ENCODE measurements at regions not wholly inside any gene's neighbourhood (a gene's known extent, or its start where the extent isn't known, plus 50 kb on each side); places are given as distances from the start of the nearest gene placed in this dataset.

DNA sequence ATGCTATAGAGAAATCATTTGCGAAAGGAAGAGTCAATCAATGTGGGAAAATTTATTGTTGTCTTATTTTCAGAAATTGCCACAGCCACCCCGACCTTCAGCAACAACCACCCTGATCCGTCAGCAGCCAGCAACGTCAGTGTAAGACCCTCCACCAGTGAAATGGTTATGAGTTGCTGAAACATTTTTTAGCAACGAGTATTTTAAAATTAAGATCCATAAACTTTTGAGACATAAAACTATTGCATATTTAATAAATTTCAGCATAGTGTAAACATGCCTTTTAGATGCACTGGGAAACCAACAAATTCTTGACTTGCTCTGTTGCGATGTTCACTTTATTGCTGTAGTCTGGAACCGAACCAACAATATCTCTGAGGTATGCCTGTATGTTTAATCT lies 887.9 kb downstream of the DCDC2C start:
- Histone ChIP-seq H3K4me3 (no peak overlapping the region), H3K4me1 (ENCODE audit: control insufficient read depth in 1 of 2, low read depth in 2 of 2) (no peaks in the 10 kb centered on the region), H3K36me3 (no peaks in the 10 kb centered on the region), H3K27me3 (replicated peaks; ENCODE audit: insufficient read depth) (no peaks in the 10 kb centered on the region), H3K9me3 (no peaks in the 10 kb centered on the region), H3K27ac (no peak overlapping the region)
- no peak for ATAC-seq (ENCODE audit: insufficient number of reproducible peaks, low FRiP score, low read depth)
- DNase-seq (ENCODE audit: low spot score) = no peak
- TF ChIP-seq, protein P1, sequence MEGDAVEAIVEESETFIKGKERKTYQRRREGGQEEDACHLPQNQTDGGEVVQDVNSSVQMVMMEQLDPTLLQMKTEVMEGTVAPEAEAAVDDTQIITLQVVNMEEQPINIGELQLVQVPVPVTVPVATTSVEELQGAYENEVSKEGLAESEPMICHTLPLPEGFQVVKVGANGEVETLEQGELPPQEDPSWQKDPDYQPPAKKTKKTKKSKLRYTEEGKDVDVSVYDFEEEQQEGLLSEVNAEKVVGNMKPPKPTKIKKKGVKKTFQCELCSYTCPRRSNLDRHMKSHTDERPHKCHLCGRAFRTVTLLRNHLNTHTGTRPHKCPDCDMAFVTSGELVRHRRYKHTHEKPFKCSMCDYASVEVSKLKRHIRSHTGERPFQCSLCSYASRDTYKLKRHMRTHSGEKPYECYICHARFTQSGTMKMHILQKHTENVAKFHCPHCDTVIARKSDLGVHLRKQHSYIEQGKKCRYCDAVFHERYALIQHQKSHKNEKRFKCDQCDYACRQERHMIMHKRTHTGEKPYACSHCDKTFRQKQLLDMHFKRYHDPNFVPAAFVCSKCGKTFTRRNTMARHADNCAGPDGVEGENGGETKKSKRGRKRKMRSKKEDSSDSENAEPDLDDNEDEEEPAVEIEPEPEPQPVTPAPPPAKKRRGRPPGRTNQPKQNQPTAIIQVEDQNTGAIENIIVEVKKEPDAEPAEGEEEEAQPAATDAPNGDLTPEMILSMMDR (IDR thresholded peaks at IDR 0.05) = no peak

DNA sequence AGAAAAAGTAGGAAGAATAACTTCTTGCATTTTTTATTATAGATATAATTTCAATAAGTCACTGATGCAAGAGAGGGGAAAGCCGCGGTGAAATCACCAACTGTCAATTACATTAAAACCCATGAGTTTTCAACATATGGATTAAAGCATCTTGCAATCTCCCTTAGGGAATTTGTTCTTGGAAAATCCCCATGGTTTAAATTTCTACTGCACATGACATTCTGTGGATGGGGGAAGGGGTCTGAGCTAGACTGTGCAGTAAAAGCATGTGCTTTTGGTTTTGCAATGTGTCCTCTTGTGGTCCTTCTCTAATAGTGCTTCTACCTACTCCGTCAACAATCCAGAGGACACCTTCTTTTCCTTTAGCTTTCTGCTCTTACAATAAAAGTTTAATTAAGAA lies 894.0 kb downstream of the DCDC2C start:
- no peak for ATAC-seq (ENCODE audit: insufficient number of reproducible peaks, low FRiP score, low read depth)
- Histone ChIP-seq H3K4me1 (ENCODE audit: control insufficient read depth in 1 of 2, low read depth in 2 of 2) (no peaks in the 10 kb centered on the region), H3K36me3 (no peaks in the 10 kb centered on the region), H3K9me3 (no peaks in the 10 kb centered on the region), H3K27ac (no peak overlapping the region), H3K27me3 (replicated peaks; ENCODE audit: insufficient read depth) (no peaks in the 10 kb centered on the region), H3K4me3 (no peak overlapping the region)
- DNase-seq (ENCODE audit: low spot score) = no peak
- TF ChIP-seq, protein P1 (IDR thresholded peaks at IDR 0.05) = no peak

DNA sequence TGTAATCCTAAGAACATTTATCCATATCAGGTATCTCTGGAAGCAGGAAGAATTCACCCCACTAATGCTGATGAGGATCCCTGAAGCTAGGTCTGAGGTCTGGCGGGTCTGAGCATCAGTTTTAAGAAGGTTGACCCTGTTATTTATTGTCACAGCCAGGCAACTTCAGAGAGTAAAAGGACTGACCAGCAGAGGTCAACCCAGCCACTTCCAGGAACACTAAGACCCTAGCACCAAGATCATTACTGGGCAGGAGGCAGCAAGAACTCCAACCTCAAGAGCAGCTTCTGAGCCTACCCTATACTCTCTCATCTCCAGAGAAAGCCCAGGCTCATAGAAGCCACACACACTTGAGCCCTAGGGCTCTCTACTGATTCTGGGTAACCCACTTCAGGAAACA lies 901.4 kb downstream of the DCDC2C start:
- no peaks in the 10 kb centered on the region for H3K36me3 ChIP-seq
- ATAC-seq (ENCODE audit: insufficient number of reproducible peaks, low FRiP score, low read depth) (no peak), DNase-seq (ENCODE audit: low spot score) (no peak)
- H3K27me3 ChIP-seq (replicated peaks; ENCODE audit: insufficient read depth) = no peaks in the 10 kb centered on the region
- no peaks in the 10 kb centered on the region for H3K4me1 ChIP-seq (ENCODE audit: control insufficient read depth in 1 of 2, low read depth in 2 of 2)
- H3K4me3 ChIP-seq = no peak overlapping the region
- H3K27ac ChIP-seq = no peak overlapping the region
- no peaks in the 10 kb centered on the region for H3K9me3 ChIP-seq
- TF ChIP-seq, protein P1 (IDR thresholded peaks at IDR 0.05) = no peak

DNA sequence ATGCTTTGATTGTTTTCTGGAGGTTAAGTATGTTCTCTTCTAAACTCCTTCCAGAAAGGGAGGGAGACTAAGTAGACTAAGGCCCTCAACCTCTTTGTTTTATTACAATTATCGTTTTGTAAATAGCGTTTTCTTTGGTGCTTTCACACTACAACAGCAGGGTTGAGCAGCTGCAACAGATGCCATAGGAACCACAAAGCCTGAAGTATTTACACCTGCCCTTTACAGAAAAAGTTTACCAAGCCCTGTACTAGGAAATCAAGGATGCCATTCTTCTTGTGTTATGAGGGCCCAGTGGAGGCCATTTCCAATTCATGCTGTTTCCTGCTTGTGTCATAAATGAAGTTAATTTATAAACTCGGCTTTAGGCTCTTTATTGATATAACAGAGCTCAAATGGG lies 914.8 kb downstream of the DCDC2C start:
- DNase-seq (ENCODE audit: low spot score) (no peak), ATAC-seq (ENCODE audit: insufficient number of reproducible peaks, low FRiP score, low read depth) (no peak)
- TF ChIP-seq, protein P1 (IDR thresholded peaks at IDR 0.05) = no peak
- Histone ChIP-seq H3K4me3 (no peak overlapping the region), H3K27me3 (replicated peaks; ENCODE audit: insufficient read depth) (no peaks in the 10 kb centered on the region), H3K4me1 (ENCODE audit: control insufficient read depth in 1 of 2, low read depth in 2 of 2) (no peaks in the 10 kb centered on the region), H3K27ac (no peak overlapping the region), H3K9me3 (no peaks in the 10 kb centered on the region), H3K36me3 (no peaks in the 10 kb centered on the region)

DNA sequence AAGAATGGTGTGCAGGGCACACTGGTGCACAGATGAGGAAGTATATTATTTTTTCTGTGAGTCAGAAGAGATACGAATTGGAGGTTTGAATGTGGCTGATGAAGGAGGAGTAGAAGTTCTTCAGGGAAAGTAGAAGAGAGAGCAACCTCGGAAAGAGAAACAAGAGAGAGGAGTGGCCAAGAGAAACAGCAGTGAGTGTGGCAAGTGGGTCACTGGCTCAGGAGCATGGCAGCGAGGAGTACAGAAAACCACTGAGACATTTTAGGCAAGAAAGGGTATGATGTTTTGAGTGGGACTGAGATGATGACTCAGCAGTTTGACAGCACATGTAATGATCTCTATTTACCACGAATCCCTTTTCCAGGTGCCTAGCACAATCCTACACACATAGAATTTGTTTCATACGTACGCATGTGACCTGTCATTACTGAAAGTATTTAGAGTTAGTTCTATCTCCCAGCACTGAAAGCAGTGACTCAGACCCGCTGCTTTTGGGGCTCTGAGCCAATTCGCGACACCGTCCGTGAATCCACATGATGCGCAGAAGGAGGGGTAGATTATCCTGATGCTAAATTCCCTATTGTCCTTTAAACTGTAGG lies 915.4 kb downstream of the DCDC2C start:
- Histone ChIP-seq H3K27ac (no peak overlapping the region), H3K27me3 (replicated peaks; ENCODE audit: insufficient read depth) (no peaks in the 10 kb centered on the region), H3K4me3 (no peak overlapping the region), H3K4me1 (ENCODE audit: control insufficient read depth in 1 of 2, low read depth in 2 of 2) (no peaks in the 10 kb centered on the region), H3K9me3 (no peaks in the 10 kb centered on the region), H3K36me3 (no peaks in the 10 kb centered on the region)
- TF ChIP-seq, protein P1 (IDR thresholded peaks at IDR 0.05) = no peak
- no peak for ATAC-seq (ENCODE audit: insufficient number of reproducible peaks, low FRiP score, low read depth)
- no peak for DNase-seq (ENCODE audit: low spot score)

Data from thoracic aorta (tissue), 2 donors.